Body of pancreas (tissue), 4 donors: ENCODE measurements at regions not wholly inside any gene's neighbourhood (a gene's known extent, or its start where the extent isn't known, plus 50 kb on each side); places are given as distances from the start of the nearest gene placed in this dataset.

Experiments
- ATAC-seq: fragments of 150-250 bp; one replicate; pipeline ENCODE4 v1.9.1; 2016
- DNase-seq, 4 donors: peaks; one replicate each; pipeline ENCODE4 v3.0.0-alpha.2; 2019
- H3K27ac ChIP-seq, 4 donors: fragments of 200-600 bp; sonication (generic); 1 replicate in 3 of 4; 2 replicates in 1 of 4; pipeline versions ENCODE4 v1.5.1 to v1.6.1; 2016 to 2019; ENCODE audit warnings: mild to moderate bottlenecking in 1 of 4, mixed read lengths in 1 of 4, moderate library complexity in 1 of 4
- H3K27me3 ChIP-seq, 2 donors: fragments of 200-600 bp; sonication (generic); one replicate each; pipeline ENCODE4 v1.6.0; 2016; ENCODE audit warnings: mild to moderate bottlenecking in 1 of 2
- H3K36me3 ChIP-seq, 2 donors: fragments of 200-600 bp; sonication (generic); replicated peaks in 1 of 2; 2 replicates each; pipeline ENCODE4 v1.5.1; 2016; ENCODE audit warnings: low read depth in 2 of 2; ENCODE audit not compliant: insufficient read depth in 1 of 2
- H3K4me1 ChIP-seq: fragments of 200-600 bp; sonication (generic); one replicate; pipeline ENCODE4 v1.6.0; 2016
- H3K4me3 ChIP-seq, 2 donors: fragments of 200-600 bp; sonication (generic); 1 replicate in 1 of 2; 2 replicates in 1 of 2; pipeline ENCODE4 v1.5.1; 2016 to 2019
- H3K9me3 ChIP-seq, 3 donors: fragments of 200-600 bp; sonication (generic); 1 replicate in 2 of 3; 2 replicates in 1 of 3; pipeline ENCODE4 v1.5.1; 2016
- POLR2A ChIP-seq, 3 donors: fragments of 450-650 bp; IDR thresholded peaks; one replicate each; pipeline ENCODE4 v1.6.1; 2016; ENCODE audit warnings: antibody characterized with exemption in 3 of 3, mild to moderate bottlenecking in 2 of 3
- WGBS, 2 donors: methylation state at CpG; one replicate each; pipeline ENCODE4 v1.1.5; 2017; 5-methylcytosine and 5-hydroxymethylcytosine counted together
- intact Hi-C: fragments of 100-400 bp; cut with DNase I; formaldehyde crosslinking; loops from one replicate; pipeline ENCODE4 v1.15.1; 2023
- TF ChIP-seq, protein P1 (sequence below), 7 experiments: fragments of 450-650 bp in 4 of 7; fragments of 200-600 bp in 3 of 7; sonication (generic) in 3 of 7; IDR thresholded peaks; one replicate each; pipeline ENCODE4 v1.5.1; 2016 to 2019; ENCODE audit warnings: antibody characterized with exemption in 7 of 7

GRCh38 chr2:8532438-8532837 lies 149.4 kb upstream of the ID2 start:
- Histone ChIP-seq H3K27me3 (no peaks in the 10 kb centered on the region), H3K9me3 (peaks cover 0 to 8% (median 0%) of the 10 kb centered on the region in 3 donors), H3K4me3 (no peak overlapping the region), H3K4me1 (peaks cover 13% of the 10 kb centered on the region), H3K36me3 (no peaks in the 10 kb centered on the region), H3K27ac (no peak overlapping the region)
- no peak for ATAC-seq
- DNase-seq = no peak
- 82 to 86% methylated on average over 5 of the region's 5 CpGs for WGBS, 2 donors
- TF ChIP-seq POLR2A (IDR thresholded peaks at IDR 0.05) = no peak
- TF ChIP-seq, protein P1, sequence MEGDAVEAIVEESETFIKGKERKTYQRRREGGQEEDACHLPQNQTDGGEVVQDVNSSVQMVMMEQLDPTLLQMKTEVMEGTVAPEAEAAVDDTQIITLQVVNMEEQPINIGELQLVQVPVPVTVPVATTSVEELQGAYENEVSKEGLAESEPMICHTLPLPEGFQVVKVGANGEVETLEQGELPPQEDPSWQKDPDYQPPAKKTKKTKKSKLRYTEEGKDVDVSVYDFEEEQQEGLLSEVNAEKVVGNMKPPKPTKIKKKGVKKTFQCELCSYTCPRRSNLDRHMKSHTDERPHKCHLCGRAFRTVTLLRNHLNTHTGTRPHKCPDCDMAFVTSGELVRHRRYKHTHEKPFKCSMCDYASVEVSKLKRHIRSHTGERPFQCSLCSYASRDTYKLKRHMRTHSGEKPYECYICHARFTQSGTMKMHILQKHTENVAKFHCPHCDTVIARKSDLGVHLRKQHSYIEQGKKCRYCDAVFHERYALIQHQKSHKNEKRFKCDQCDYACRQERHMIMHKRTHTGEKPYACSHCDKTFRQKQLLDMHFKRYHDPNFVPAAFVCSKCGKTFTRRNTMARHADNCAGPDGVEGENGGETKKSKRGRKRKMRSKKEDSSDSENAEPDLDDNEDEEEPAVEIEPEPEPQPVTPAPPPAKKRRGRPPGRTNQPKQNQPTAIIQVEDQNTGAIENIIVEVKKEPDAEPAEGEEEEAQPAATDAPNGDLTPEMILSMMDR (IDR thresholded peaks at IDR 0.05) = no peak
- intact Hi-C loops = no loop called here

DNA sequence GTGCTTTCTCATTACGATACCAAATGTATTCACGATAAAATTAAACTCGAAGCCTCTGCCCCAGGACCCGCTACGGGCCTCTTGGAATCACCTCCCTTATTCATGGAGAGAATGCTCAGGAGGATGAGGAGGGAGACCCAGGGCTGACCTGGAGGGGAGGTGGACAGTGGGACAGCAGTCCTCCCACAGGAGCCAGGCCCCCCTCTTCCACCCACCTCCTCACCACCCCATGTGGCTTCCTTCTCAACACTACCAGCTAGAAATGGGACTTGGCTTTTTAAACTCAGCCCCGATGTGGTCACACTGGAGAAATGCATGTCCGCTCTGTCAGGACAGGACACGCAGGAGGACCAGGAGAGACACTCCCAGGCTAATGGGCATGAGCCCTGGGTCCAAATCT lies 147.9 kb upstream of the ID2 start:
- peaks cover 20% of the 10 kb centered on the region for H3K4me1 ChIP-seq
- no peak for TF ChIP-seq POLR2A (IDR thresholded peaks at IDR 0.05)
- TF ChIP-seq, protein P1 (IDR thresholded peaks at IDR 0.05) = no peak
- WGBS, 2 donors = 93 to 96% methylated on average over 8 of the region's 8 CpGs
- intact Hi-C loops = no loop called here
- H3K27me3 ChIP-seq = no peaks in the 10 kb centered on the region
- no peak overlapping the region for H3K4me3 ChIP-seq
- no peaks in the 10 kb centered on the region for H3K36me3 ChIP-seq
- H3K27ac ChIP-seq = peak overlapping the region in 2 of 4 donors; percentile 66 to 68
- no peak for DNase-seq
- peaks cover 0 to 8% (median 0%) of the 10 kb centered on the region in 3 donors for H3K9me3 ChIP-seq
- no peak for ATAC-seq

- peak overlapping the region in 2 of 4 donors; percentile 66 to 68 for H3K27ac ChIP-seq
- no peak overlapping the region for H3K4me3 ChIP-seq
- no peak for DNase-seq
- 74 to 100% methylated on average over 4 to 12 of the region's 12 CpGs for WGBS, 2 donors
- no peaks in the 10 kb centered on the region for H3K36me3 ChIP-seq
- H3K9me3 ChIP-seq = peaks cover 0 to 8% (median 0%) of the 10 kb centered on the region in 3 donors
- H3K4me1 ChIP-seq = peaks cover 23% of the 10 kb centered on the region
- ATAC-seq = no peak
- intact Hi-C loops = no loop called here
- TF ChIP-seq, protein P1 (IDR thresholded peaks at IDR 0.05) = no peak
- no peak for TF ChIP-seq POLR2A (IDR thresholded peaks at IDR 0.05)
- H3K27me3 ChIP-seq = no peaks in the 10 kb centered on the region
Measured at GRCh38 chr2:8534386-8534728, 147.5 kb upstream of the ID2 start.

GRCh38 chr2:8534729-8535468 lies 147.0 kb upstream of the ID2 start:
- Histone ChIP-seq H3K36me3 (no peaks in the 10 kb centered on the region), H3K9me3 (peaks cover 0 to 8% (median 0%) of the 10 kb centered on the region in 3 donors), H3K4me3 (no peak overlapping the region), H3K4me1 (peaks cover 28% of the 10 kb centered on the region), H3K27ac (peak overlapping the region in 2 of 4 donors; percentile 66 to 68), H3K27me3 (no peaks in the 10 kb centered on the region)
- 41 to 72% methylated on average over 6 to 15 of the region's 15 CpGs for WGBS, 2 donors
- peak; percentile 37 for ATAC-seq
- DNase-seq = peak in 3 of 4 donors; percentile 39 to 81 (median 47)
- intact Hi-C loops = no loop called here
- TF ChIP-seq, protein P1 (IDR thresholded peaks at IDR 0.05) = no peak
- peak in 1 of 3 donors; percentile 36 for TF ChIP-seq POLR2A (IDR thresholded peaks at IDR 0.05)

GRCh38 chr2:8535469-8535795 lies 146.4 kb upstream of the ID2 start:
- no peaks in the 10 kb centered on the region for H3K27me3 ChIP-seq
- 63 to 73% methylated on average over 8 to 9 of the region's 9 CpGs for WGBS, 2 donors
- no peak for TF ChIP-seq POLR2A (IDR thresholded peaks at IDR 0.05)
- TF ChIP-seq, protein P1 (IDR thresholded peaks at IDR 0.05) = no peak
- H3K4me3 ChIP-seq = no peak overlapping the region
- H3K36me3 ChIP-seq = no peaks in the 10 kb centered on the region
- ATAC-seq = no peak
- peak overlapping the region in 2 of 4 donors; percentile 66 to 68 for H3K27ac ChIP-seq
- intact Hi-C loops = no loop called here
- H3K9me3 ChIP-seq = peaks cover 0 to 8% (median 0%) of the 10 kb centered on the region in 3 donors
- H3K4me1 ChIP-seq = peaks cover 34% of the 10 kb centered on the region
- no peak for DNase-seq
